Lung microvascular endothelial cell (primary cell): ENCODE measurements at regions not wholly inside any gene's neighbourhood (a gene's known extent, or its start where the extent isn't known, plus 50 kb on each side); places are given as distances from the start of the nearest gene placed in this dataset.

Experiments
- DNase-seq, 2 donors: peaks; one replicate each; pipeline versions ENCODE4 v3.0.0 to v3.0.0-alpha.2; 2010; ENCODE audit warnings: low read depth in 2 of 2

GRCh38 chr14:65351493-65352194 is 60.9 kb upstream of the FUT8 start:
- no peak for DNase-seq

GRCh38 chr14:65352964-65353530 is 59.5 kb upstream of the FUT8 start:
- peak in 1 of 2 donors; percentile 16 for DNase-seq

- no peak for DNase-seq
Observed at GRCh38 chr14:65354131-65354530, 58.4 kb upstream of the FUT8 start.

GRCh38 chr14:65354715-65355114 is 57.8 kb upstream of the FUT8 start:
- no peak for DNase-seq

GRCh38 chr14:65356327-65356836 is 56.1 kb upstream of the FUT8 start:
- DNase-seq = peak in 1 of 2 donors; percentile 75

GRCh38 chr14:65357113-65357512 is 55.4 kb upstream of the FUT8 start:
- DNase-seq = no peak

- DNase-seq = no peak
Observed at GRCh38 chr14:65357689-65358088, 54.8 kb upstream of the FUT8 start.

- DNase-seq = peak; percentile 23 to 84
Observed at GRCh38 chr14:65359503-65359902, 53.0 kb upstream of the FUT8 start.

- no peak for DNase-seq
Observed at GRCh38 chr14:65360144-65360784, 52.3 kb upstream of the FUT8 start.

- DNase-seq = no peak
Observed at GRCh38 chr14:65361920-65362319, 50.6 kb upstream of the FUT8 start.
